IMR-90 (cell line): ENCODE measurements at regions not wholly inside any gene's neighbourhood (a gene's known extent, or its start where the extent isn't known, plus 50 kb on each side); places are given as distances from the start of the nearest gene placed in this dataset.

Experiments
- ATAC-seq: fragments of 200-7000 bp; cut with Tn5 transposase; 2 replicates; pipeline ENCODE4 v1.9.1; 2020; ENCODE audit warnings: low read depth, mild to moderate bottlenecking, moderate library complexity
- BruUV-seq: library from RNA; stranded (reverse); fragments of 400-500 nt; replicated peaks from 2 replicates; lab custom pipeline; 2021; lab: Mats Ljungman, UMichigan
- CTCF ChIA-PET: fragments of 300-600 bp; formaldehyde crosslinking; extraction: SDS; loops from one replicate; lab custom pipeline; 2021; ENCODE audit warnings: antibody characterized with exemption; lab: Yijun Ruan, JAX
- POLR2A ChIA-PET: fragments of 300-600 bp; sonication (Branson Sonifier 250); formaldehyde crosslinking; loops from one replicate; lab custom pipeline; 2022; ENCODE audit warnings: antibody characterized with exemption; ENCODE audit not compliant: unreplicated experiment; lab: Charles Lee
- DNase-seq: peaks from one replicate; pipeline ENCODE4 v3.0.0; 2013
- H2AFZ ChIP-seq: replicated peaks from 2 replicates; pipeline ENCODE3; 2013; ENCODE audit warnings: low read length, mild to moderate bottlenecking; ENCODE audit not compliant: poor library complexity
- H2AK5ac ChIP-seq: 2 replicates; pipeline ENCODE4 v1.6.1; 2013; ENCODE audit warnings: low read depth, low read length, inconsistent platforms
- H2AK9ac ChIP-seq: replicated peaks from 2 replicates; pipeline ENCODE3; 2013; ENCODE audit warnings: mild to moderate bottlenecking, low read depth, low read length, moderate library complexity; ENCODE audit not compliant: poor library complexity
- H2BK120ac ChIP-seq: 2 replicates; pipeline ENCODE4 v1.6.1; 2013; ENCODE audit warnings: low read depth, low read length, inconsistent platforms
- H2BK15ac ChIP-seq: 3 replicates; pipeline ENCODE4 v1.6.1; 2013; ENCODE audit warnings: low read depth, low read length, inconsistent platforms
- H2BK20ac ChIP-seq: 2 replicates; pipeline ENCODE4 v1.6.1; 2013; ENCODE audit warnings: low read depth, mild to moderate bottlenecking, inconsistent platforms, low read length, moderate library complexity
- H2BK5ac ChIP-seq: 2 replicates; pipeline ENCODE4 v1.6.1; 2013; ENCODE audit warnings: mild to moderate bottlenecking, low read depth, low read length, inconsistent platforms; ENCODE audit not compliant: poor library complexity, severe bottlenecking
- H3K14ac ChIP-seq: replicated peaks from 2 replicates; pipeline ENCODE4 v1.6.1; 2013; ENCODE audit warnings: low read depth, low read length, inconsistent platforms
- H3K18ac ChIP-seq: 2 replicates; pipeline ENCODE4 v1.6.1; 2013; ENCODE audit warnings: low read depth, low read length, control low read depth
- H3K23ac ChIP-seq: 2 replicates; pipeline ENCODE4 v1.6.1; 2013; ENCODE audit warnings: low read depth, low read length, inconsistent platforms
- H3K27ac ChIP-seq: 2 replicates; pipeline ENCODE4 v1.5.1; 2013; ENCODE audit warnings: mild to moderate bottlenecking, control low read depth, low read length; ENCODE audit not compliant: insufficient read depth
- H3K27me3 ChIP-seq: 2 replicates; pipeline ENCODE4 v1.6.1; 2013; ENCODE audit warnings: low read length; ENCODE audit not compliant: control insufficient read depth, insufficient read depth
- H3K36me3 ChIP-seq: 2 replicates; pipeline ENCODE4 v1.6.1; 2013; ENCODE audit warnings: low read length, mixed read lengths; ENCODE audit not compliant: control insufficient read depth, insufficient read depth
- H3K4ac ChIP-seq: 2 replicates; pipeline ENCODE4 v1.6.1; 2013; ENCODE audit warnings: low read depth, low read length, inconsistent platforms
- H3K4me1 ChIP-seq: 2 replicates; pipeline ENCODE4 v1.6.1; 2013; ENCODE audit warnings: low read length, mixed read lengths; ENCODE audit not compliant: control insufficient read depth, insufficient read depth
- H3K4me2 ChIP-seq: 2 replicates; pipeline ENCODE4 v1.6.1; 2013; ENCODE audit warnings: low read depth, mild to moderate bottlenecking, control low read depth, low read length, moderate library complexity
- H3K4me3 ChIP-seq: 2 replicates; pipeline ENCODE4 v1.5.1; 2013; ENCODE audit warnings: low read depth, mild to moderate bottlenecking, control low read depth, low read length, moderate library complexity; ENCODE audit not compliant: insufficient read depth
- H3K56ac ChIP-seq: 2 replicates; pipeline ENCODE4 v1.6.1; 2013; ENCODE audit warnings: low read length, inconsistent platforms; ENCODE audit not compliant: insufficient read depth; ENCODE audit errors: extremely low read depth
- H3K79me1 ChIP-seq, 2 experiments: 2 replicates each; pipeline ENCODE4 v1.6.1; 2013; ENCODE audit warnings: low read length in 2 of 2, inconsistent platforms in 1 of 2, low read depth in 1 of 2
- H3K9ac ChIP-seq: 2 replicates; pipeline ENCODE4 v1.6.1; 2013; ENCODE audit warnings: low read depth, low read length, control low read depth
- H3K9me1 ChIP-seq: 2 replicates; pipeline ENCODE4 v1.6.1; 2013; ENCODE audit warnings: low read length, inconsistent platforms; ENCODE audit not compliant: insufficient read depth
- H3K9me3 ChIP-seq: 2 replicates; pipeline ENCODE4 v1.6.1; 2013; ENCODE audit warnings: low read length; ENCODE audit not compliant: control insufficient read depth, insufficient read depth
- H4K20me1 ChIP-seq: 2 replicates; pipeline ENCODE4 v1.6.1; 2013; ENCODE audit warnings: low read length, inconsistent platforms; ENCODE audit not compliant: insufficient read depth
- H4K5ac ChIP-seq: 2 replicates; pipeline ENCODE4 v1.6.1; 2013; ENCODE audit warnings: mild to moderate bottlenecking, low read depth, low read length, control low read depth
- H4K8ac ChIP-seq, 2 experiments: 2 replicates each; pipeline ENCODE4 v1.6.1; 2013; ENCODE audit warnings: low read depth in 2 of 2, low read length in 2 of 2, control low read depth in 1 of 2, inconsistent platforms in 1 of 2
- H4K91ac ChIP-seq: 2 replicates; pipeline ENCODE4 v1.6.1; 2013; ENCODE audit warnings: low read depth, low read length, inconsistent platforms; ENCODE audit not compliant: insufficient read depth
- BHLHE40 ChIP-seq: fragments of 150-350 bp; IDR thresholded peaks from 2 replicates; pipeline ENCODE4 v1.6.1; 2016; ENCODE audit warnings: mild to moderate bottlenecking, low read depth, low read length
- CEBPB ChIP-seq: IDR thresholded peaks from 2 replicates; pipeline ENCODE4 v1.6.1; 2012; ENCODE audit warnings: low read depth, low read length, improper control_type of control experiment
- CHD1 ChIP-seq: IDR thresholded peaks from 2 replicates; pipeline ENCODE4 v1.6.1; 2012; ENCODE audit warnings: low read depth, low read length, improper control_type of control experiment
- FOS ChIP-seq: fragments of 150-350 bp; IDR thresholded peaks from 2 replicates; pipeline ENCODE4 v1.6.1; 2016; ENCODE audit warnings: low read depth, low read length
- MAFK ChIP-seq: IDR thresholded peaks from 2 replicates; pipeline ENCODE4 v1.6.1; 2012; ENCODE audit warnings: low read depth, low read length, improper control_type of control experiment
- MAZ ChIP-seq: IDR thresholded peaks from 2 replicates; pipeline ENCODE4 v1.6.1; 2012; ENCODE audit warnings: low read depth, mild to moderate bottlenecking, low read length, improper control_type of control experiment, moderate library complexity, borderline replicate concordance
- MXI1 ChIP-seq: IDR thresholded peaks from 2 replicates; pipeline ENCODE4 v1.6.1; 2012; ENCODE audit warnings: low read depth, mild to moderate bottlenecking, low read length, moderate library complexity, borderline replicate concordance
- POLR2A ChIP-seq: IDR thresholded peaks from 2 replicates; pipeline ENCODE4 v1.6.1; 2012; ENCODE audit warnings: mild to moderate bottlenecking, low read depth, low read length
- RAD21 ChIP-seq: IDR thresholded peaks from 2 replicates; pipeline ENCODE4 v1.6.1; 2012; ENCODE audit warnings: low read length, improper control_type of control experiment
- RCOR1 ChIP-seq: IDR thresholded peaks from 2 replicates; pipeline ENCODE4 v1.6.1; 2012; ENCODE audit warnings: mild to moderate bottlenecking, low read length, improper control_type of control experiment; ENCODE audit not compliant: insufficient replicate concordance
- RFX5 ChIP-seq: IDR thresholded peaks from 2 replicates; pipeline ENCODE4 v1.8.0; 2012; ENCODE audit warnings: low read depth, mild to moderate bottlenecking, low read length, moderate library complexity
- SMC3 ChIP-seq: fragments of 150-350 bp; IDR thresholded peaks from 2 replicates; pipeline ENCODE4 v1.6.1; 2016; ENCODE audit warnings: low read depth, mild to moderate bottlenecking, antibody characterized with exemption, low read length, moderate library complexity
- WGBS, 2 experiments: methylation state at CpG; one replicate each; pipeline versions ENCODE4 v1.1.5 to v1.1.7; 2013; ENCODE audit warnings: missing lambda C conversion rate in 2 of 2; ENCODE audit not compliant: insufficient read length in 1 of 2; ENCODE audit errors: extremely low coverage in 2 of 2; 5-methylcytosine and 5-hydroxymethylcytosine counted together
- dilution Hi-C: fragments of 300-500 bp; cut with HindIII; formaldehyde crosslinking; loops from one replicate; pipeline ENCODE4 v1.14.3; 2018; ENCODE audit warnings: low sequenced_read_pairs; ENCODE audit not compliant: unreplicated experiment
- in situ Hi-C: fragments of 300-500 bp; cut with MboI; formaldehyde crosslinking; loops from 3 replicates; pipeline ENCODE4 v1.14.3; 2019; ENCODE audit warnings: low sequenced_read_pairs, inconsistent platforms, mixed read lengths
- intact Hi-C: fragments of 100-400 bp; cut with micrococcal nuclease; formaldehyde crosslinking; loops from 2 replicates; pipeline ENCODE4 v1.10.0; 2022
- TF ChIP-seq, protein P1 (sequence below): fragments of 150-350 bp; IDR thresholded peaks from 2 replicates; pipeline ENCODE4 v1.6.1; 2016; ENCODE audit warnings: low read depth, mild to moderate bottlenecking, low read length, moderate library complexity, borderline replicate concordance
- TF ChIP-seq, protein P2 (sequence below): conservative IDR thresholded peaks from 2 replicates; pipeline ENCODE4 v1.5.1; 2012; ENCODE audit warnings: mild to moderate bottlenecking, low read depth, low read length, improper control_type of control experiment
- TF ChIP-seq, protein P3 (sequence below): fragments of 150-350 bp; IDR thresholded peaks from 2 replicates; pipeline ENCODE4 v1.6.1; 2017; ENCODE audit warnings: mild to moderate bottlenecking, antibody characterized with exemption, low read length, low read depth

DNA sequence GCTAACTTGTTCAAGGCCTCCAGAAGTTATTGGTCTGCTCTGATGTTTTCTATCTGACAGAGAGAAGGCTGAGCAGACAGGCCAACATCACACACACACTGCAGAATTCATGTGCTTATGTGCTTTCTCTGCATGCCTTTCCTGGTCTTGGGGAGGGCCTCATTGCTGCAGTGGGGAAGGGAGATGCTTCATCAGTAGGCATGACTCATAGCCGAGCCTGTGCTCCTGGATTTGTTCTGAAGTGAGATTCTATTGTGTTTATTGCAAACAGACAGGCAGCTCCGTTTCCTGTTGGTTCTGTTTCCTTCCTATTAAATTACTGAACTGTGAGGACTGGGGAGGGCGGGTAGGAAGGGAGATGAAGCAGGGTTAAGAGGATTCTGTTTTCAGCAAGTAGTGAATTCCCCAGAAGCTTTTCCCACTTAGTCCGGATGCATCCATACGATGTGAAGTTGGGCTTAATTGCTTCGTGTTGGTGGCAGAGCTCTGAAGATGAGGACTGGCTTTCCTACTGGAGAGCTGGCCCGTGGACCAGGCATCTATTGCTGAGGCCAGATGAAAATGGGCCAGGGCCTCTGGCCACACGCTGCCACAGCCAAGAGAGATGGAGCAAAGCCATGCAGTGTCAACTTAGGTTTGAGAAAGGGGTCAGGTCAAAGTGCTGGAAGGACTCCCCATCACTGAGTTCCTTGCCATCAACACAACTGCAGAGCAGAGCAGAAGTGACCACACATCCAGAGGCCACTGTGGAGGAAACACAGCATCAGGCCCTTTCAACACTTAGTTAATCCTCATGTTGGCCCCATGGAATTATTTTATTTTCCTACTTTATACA is 179.3 kb downstream of the UTP18 start:
- ChIA-PET POLR2A (no interaction called here), CTCF (no interaction called here)
- intact Hi-C loops: no loop called here
- no peak overlapping the region for H4K5ac ChIP-seq
- 27% methylated on average over 3 of the region's 8 CpGs; no CpG with 5 or more reads in 1 of the 2 experiments for WGBS, 2 experiments
- H2BK20ac ChIP-seq: no peak overlapping the region
- BruUV-seq: no TSS peak
- no peaks in the 10 kb centered on the region for H3K79me1 ChIP-seq
- no peaks in the 10 kb centered on the region for H3K27me3 ChIP-seq
- H3K4me1 ChIP-seq: no peaks in the 10 kb centered on the region
- TF ChIP-seq MAFK (no peak), CEBPB (no peak), POLR2A (no peak), CHD1 (no peak), FOS (no peak), SMC3 (no peak), RFX5 (no peak), BHLHE40 (no peak), RCOR1 (no peak), RAD21 (no peak), MAZ (no peak), MXI1 (no peak)
- TF ChIP-seq, protein P1, sequence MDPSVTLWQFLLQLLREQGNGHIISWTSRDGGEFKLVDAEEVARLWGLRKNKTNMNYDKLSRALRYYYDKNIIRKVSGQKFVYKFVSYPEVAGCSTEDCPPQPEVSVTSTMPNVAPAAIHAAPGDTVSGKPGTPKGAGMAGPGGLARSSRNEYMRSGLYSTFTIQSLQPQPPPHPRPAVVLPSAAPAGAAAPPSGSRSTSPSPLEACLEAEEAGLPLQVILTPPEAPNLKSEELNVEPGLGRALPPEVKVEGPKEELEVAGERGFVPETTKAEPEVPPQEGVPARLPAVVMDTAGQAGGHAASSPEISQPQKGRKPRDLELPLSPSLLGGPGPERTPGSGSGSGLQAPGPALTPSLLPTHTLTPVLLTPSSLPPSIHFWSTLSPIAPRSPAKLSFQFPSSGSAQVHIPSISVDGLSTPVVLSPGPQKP: no peak
- TF ChIP-seq, protein P2, sequence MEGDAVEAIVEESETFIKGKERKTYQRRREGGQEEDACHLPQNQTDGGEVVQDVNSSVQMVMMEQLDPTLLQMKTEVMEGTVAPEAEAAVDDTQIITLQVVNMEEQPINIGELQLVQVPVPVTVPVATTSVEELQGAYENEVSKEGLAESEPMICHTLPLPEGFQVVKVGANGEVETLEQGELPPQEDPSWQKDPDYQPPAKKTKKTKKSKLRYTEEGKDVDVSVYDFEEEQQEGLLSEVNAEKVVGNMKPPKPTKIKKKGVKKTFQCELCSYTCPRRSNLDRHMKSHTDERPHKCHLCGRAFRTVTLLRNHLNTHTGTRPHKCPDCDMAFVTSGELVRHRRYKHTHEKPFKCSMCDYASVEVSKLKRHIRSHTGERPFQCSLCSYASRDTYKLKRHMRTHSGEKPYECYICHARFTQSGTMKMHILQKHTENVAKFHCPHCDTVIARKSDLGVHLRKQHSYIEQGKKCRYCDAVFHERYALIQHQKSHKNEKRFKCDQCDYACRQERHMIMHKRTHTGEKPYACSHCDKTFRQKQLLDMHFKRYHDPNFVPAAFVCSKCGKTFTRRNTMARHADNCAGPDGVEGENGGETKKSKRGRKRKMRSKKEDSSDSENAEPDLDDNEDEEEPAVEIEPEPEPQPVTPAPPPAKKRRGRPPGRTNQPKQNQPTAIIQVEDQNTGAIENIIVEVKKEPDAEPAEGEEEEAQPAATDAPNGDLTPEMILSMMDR: no peak
- TF ChIP-seq, protein P3, sequence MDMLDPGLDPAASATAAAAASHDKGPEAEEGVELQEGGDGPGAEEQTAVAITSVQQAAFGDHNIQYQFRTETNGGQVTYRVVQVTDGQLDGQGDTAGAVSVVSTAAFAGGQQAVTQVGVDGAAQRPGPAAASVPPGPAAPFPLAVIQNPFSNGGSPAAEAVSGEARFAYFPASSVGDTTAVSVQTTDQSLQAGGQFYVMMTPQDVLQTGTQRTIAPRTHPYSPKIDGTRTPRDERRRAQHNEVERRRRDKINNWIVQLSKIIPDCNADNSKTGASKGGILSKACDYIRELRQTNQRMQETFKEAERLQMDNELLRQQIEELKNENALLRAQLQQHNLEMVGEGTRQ: no peak
- H2BK15ac ChIP-seq: no peak overlapping the region
- H3K4ac ChIP-seq: no peak overlapping the region
- H4K91ac ChIP-seq: no peak overlapping the region
- H4K8ac ChIP-seq: no peak overlapping the region
- no peak overlapping the region for H3K56ac ChIP-seq
- no peak overlapping the region for H3K23ac ChIP-seq
- H2BK5ac ChIP-seq: no peak overlapping the region
- in situ Hi-C loops: no loop called here
- no peaks in the 10 kb centered on the region for H4K20me1 ChIP-seq
- dilution Hi-C loops: no loop called here
- H2BK120ac ChIP-seq: no peak overlapping the region
- H3K9me1 ChIP-seq: no peaks in the 10 kb centered on the region
- no peak overlapping the region for H2AK5ac ChIP-seq
- DNase-seq (no peak), ATAC-seq (no peak)
- H3K14ac ChIP-seq: no peak overlapping the region
- H3K4me3 ChIP-seq: no peak overlapping the region
- H3K27ac ChIP-seq: no peak overlapping the region
- no peak overlapping the region for H2AFZ ChIP-seq
- H3K4me2 ChIP-seq: no peak overlapping the region
- H3K36me3 ChIP-seq: no peaks in the 10 kb centered on the region
- no peaks in the 10 kb centered on the region for H3K9me3 ChIP-seq
- H3K18ac ChIP-seq: no peak overlapping the region
- no peak overlapping the region for H3K9ac ChIP-seq
- H2AK9ac ChIP-seq: no peak overlapping the region
